Right atrium auricular region (tissue), 2 donors: ENCODE measurements at regions not wholly inside any gene's neighbourhood (a gene's known extent, or its start where the extent isn't known, plus 50 kb on each side); places are given as distances from the start of the nearest gene placed in this dataset.

ENCODE experiments used
- DNase-seq: peaks from one replicate; pipeline ENCODE4 v3.0.0-alpha.2; 2019; ENCODE audit warnings: low spot score
- H3K27ac ChIP-seq, 2 donors: fragments of 200-600 bp; sonication (generic); 1 replicate in 1 of 2; 2 replicates in 1 of 2; pipeline ENCODE4 v1.5.1; 2016 to 2019
- H3K27me3 ChIP-seq, 2 donors: fragments of 200-600 bp; sonication (generic); one replicate each; pipeline versions ENCODE4 v1.5.1 to v1.6.0; 2017 to 2019
- H3K36me3 ChIP-seq: fragments of 200-600 bp; sonication (generic); one replicate; pipeline ENCODE4 v1.5.1; 2016
- H3K4me1 ChIP-seq, 2 donors: fragments of 200-600 bp; sonication (generic); one replicate each; pipeline versions ENCODE4 v1.5.1 to v1.6.0; 2017 to 2019
- H3K4me3 ChIP-seq, 2 donors: fragments of 200-600 bp; sonication (generic); 1 replicate in 1 of 2; 2 replicates in 1 of 2; pipeline ENCODE4 v1.5.1; 2017 to 2019; ENCODE audit warnings: mild to moderate bottlenecking in 1 of 2, moderate library complexity in 1 of 2
- H3K9me3 ChIP-seq, 2 donors: fragments of 200-600 bp; sonication (generic); one replicate each; pipeline ENCODE4 v1.5.1; 2019
- TF ChIP-seq, protein P1 (sequence below), 2 donors: fragments of 200-600 bp; sonication (generic); IDR thresholded peaks; one replicate each; pipeline ENCODE4 v1.5.1; 2019; ENCODE audit warnings: antibody characterized with exemption in 2 of 2

DNA sequence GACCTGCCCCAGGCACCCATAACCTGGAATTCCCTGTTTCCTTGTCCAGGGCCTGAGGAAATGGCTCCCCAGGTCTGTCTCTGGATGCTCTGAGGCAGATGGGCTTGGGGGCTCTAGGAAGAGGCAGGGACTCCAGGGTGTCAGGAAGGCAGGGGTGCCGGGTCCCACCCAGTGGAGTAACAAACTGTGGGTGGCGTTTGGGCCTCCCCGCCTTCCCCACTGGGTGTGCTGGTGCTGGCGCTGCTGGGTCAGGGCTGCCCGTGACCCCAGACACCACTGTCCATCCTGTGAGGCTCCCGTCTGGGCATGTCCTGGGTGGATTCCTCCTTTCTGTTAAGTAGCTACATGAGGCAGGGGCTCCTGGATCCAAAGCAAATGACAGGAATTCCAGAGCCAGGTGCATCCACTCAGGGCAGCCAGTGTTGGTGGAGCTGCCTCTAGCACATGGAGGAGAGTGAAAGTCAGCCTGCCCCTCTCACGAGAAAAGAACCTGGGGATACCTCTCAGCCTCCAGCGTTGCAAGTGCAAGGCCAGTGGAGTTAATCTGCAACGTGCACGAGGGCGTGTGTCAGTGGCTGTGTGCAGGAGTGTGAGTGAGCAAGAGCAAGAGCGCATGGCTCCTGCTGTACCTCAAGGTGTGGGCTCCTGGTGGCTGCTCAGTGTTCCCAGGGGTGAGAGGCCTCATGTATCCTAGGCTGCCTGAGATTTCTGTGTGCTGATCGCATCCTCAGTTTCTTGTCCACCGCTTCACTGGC is 403.1 kb downstream of the TMEM121 start:
- Histone ChIP-seq H3K9me3 (no peaks in the 10 kb centered on the region), H3K4me3 (no peak overlapping the region), H3K36me3 (no peaks in the 10 kb centered on the region), H3K27ac (no peak overlapping the region), H3K27me3 (no peaks in the 10 kb centered on the region), H3K4me1 (no peaks in the 10 kb centered on the region)
- DNase-seq: no peak
- TF ChIP-seq, protein P1, sequence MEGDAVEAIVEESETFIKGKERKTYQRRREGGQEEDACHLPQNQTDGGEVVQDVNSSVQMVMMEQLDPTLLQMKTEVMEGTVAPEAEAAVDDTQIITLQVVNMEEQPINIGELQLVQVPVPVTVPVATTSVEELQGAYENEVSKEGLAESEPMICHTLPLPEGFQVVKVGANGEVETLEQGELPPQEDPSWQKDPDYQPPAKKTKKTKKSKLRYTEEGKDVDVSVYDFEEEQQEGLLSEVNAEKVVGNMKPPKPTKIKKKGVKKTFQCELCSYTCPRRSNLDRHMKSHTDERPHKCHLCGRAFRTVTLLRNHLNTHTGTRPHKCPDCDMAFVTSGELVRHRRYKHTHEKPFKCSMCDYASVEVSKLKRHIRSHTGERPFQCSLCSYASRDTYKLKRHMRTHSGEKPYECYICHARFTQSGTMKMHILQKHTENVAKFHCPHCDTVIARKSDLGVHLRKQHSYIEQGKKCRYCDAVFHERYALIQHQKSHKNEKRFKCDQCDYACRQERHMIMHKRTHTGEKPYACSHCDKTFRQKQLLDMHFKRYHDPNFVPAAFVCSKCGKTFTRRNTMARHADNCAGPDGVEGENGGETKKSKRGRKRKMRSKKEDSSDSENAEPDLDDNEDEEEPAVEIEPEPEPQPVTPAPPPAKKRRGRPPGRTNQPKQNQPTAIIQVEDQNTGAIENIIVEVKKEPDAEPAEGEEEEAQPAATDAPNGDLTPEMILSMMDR (IDR thresholded peaks at IDR 0.05): no peak

DNA sequence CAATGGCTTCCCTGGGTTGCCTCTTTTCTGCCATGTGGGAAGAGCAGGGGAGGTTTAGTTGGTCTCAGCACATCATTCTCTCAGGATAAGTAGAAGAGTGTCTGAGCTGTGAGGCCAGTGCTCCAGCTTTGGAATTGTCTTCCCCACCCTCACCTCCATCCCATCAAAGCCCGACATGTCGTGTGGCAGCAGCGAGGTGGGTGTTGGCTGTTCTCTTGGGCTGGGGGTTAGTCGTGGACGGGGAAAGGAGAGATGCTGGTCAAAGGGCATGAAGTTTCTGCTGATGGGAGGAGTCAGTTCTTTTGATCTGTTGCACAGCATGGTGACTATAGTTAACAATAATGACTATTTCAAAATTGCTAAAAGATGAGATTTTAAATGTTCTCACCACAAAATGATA is 404.2 kb downstream of the TMEM121 start:
- H3K9me3 ChIP-seq: peaks cover 0 to 10% of the 10 kb centered on the region in 2 donors
- H3K27me3 ChIP-seq: no peaks in the 10 kb centered on the region
- H3K4me1 ChIP-seq: no peaks in the 10 kb centered on the region
- no peak overlapping the region for H3K4me3 ChIP-seq
- no peak overlapping the region for H3K27ac ChIP-seq
- TF ChIP-seq, protein P1 (IDR thresholded peaks at IDR 0.05): no peak
- no peaks in the 10 kb centered on the region for H3K36me3 ChIP-seq
- no peak for DNase-seq

DNA sequence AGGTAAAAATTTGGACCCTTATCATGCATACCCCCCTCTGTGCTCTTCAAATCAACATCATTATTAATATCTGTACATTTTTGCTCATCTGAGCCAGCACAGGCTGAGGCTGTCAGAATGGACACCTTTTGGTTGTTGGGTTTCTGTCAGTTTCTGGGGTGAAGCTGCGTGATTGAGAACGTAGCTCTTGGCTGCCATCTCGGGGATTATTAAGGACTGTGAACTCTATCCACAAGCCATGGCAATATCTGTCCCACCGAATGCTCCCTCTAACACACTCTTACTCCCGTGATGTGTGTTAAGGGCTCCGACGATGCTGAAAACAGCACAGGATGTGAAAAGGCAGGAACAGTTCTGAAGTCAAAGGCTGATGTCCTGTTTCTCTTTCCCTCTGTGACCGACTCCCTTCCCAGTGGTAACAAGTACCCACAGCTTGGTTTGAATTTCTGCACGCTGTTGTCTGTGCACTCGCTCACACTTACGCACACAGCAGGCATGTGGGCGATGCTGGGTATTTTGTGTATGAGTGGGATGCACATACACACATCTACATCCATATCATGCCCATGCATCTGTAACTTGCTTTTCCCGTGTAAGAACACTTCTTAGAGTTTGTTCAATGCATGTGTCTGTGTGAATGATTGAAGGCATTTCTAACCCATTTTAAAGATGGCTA is 405.6 kb downstream of the TMEM121 start:
- Histone ChIP-seq H3K9me3 (peaks cover 0 to 14% of the 10 kb centered on the region in 2 donors), H3K27me3 (no peaks in the 10 kb centered on the region), H3K27ac (no peak overlapping the region), H3K4me1 (no peaks in the 10 kb centered on the region), H3K4me3 (no peak overlapping the region), H3K36me3 (no peaks in the 10 kb centered on the region)
- no peak for DNase-seq
- TF ChIP-seq, protein P1 (IDR thresholded peaks at IDR 0.05): no peak

DNA sequence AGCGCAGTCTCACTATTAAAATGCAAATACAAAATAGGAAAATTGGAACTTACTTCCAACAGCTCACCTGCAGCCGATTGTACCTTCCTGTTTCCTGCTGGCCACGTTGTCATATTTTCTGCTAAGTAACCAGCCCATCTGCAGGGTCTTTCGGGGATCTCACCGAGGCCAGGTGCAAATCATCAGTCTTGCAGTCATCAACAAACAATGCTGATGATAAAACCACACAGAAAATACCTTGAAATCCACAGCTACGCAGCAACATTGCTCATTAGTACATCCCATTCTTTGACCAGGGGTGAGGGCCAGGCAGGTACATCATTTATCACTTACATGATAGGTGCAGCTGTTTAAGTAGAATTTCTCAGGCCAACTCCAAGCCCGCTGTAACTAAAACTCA is 406.9 kb downstream of the TMEM121 start:
- H3K27ac ChIP-seq: no peak overlapping the region
- no peak overlapping the region for H3K4me3 ChIP-seq
- no peaks in the 10 kb centered on the region for H3K4me1 ChIP-seq
- no peaks in the 10 kb centered on the region for H3K36me3 ChIP-seq
- H3K27me3 ChIP-seq: no peaks in the 10 kb centered on the region
- TF ChIP-seq, protein P1 (IDR thresholded peaks at IDR 0.05): no peak
- DNase-seq: no peak
- H3K9me3 ChIP-seq: peaks cover 0 to 21% of the 10 kb centered on the region in 2 donors

DNA sequence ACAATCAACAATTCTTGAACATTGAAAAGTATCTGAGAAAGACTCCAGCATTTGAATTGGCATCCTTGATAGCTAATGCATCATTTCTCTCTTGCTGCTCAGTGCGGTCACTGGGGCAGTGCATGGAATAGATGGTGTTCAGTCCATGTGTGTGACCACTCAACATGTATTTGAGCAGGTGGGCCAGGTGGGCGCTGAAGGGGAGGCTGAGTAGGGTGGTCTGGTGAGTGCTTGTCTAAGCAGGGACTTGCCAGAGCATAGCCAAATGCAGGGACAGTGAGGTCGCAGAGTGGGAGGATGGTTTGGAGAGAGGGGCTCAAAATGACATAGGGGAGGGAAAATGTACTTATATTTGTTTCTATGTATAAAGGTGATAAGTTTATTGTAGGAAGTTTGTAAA is 409.0 kb downstream of the TMEM121 start:
- TF ChIP-seq, protein P1 (IDR thresholded peaks at IDR 0.05): no peak
- H3K4me3 ChIP-seq: no peak overlapping the region
- H3K27ac ChIP-seq: no peak overlapping the region
- peaks cover 0 to 40% of the 10 kb centered on the region in 2 donors for H3K9me3 ChIP-seq
- H3K27me3 ChIP-seq: no peaks in the 10 kb centered on the region
- no peaks in the 10 kb centered on the region for H3K36me3 ChIP-seq
- no peaks in the 10 kb centered on the region for H3K4me1 ChIP-seq
- DNase-seq: no peak
